Karpas-422 (cell line): ENCODE measurements at regions not wholly inside any gene's neighbourhood (a gene's known extent, or its start where the extent isn't known, plus 50 kb on each side); places are given as distances from the start of the nearest gene placed in this dataset.
A peak's percentile ranks its signal among the peaks of the same experiment; 100 is the strongest.

Experiments
- DNase-seq: peaks from one replicate; pipeline ENCODE4 v3.0.0-alpha.2; 2015
- H2AFZ ChIP-seq: fragments of 200-600 bp; sonication (generic); 2 replicates; pipeline ENCODE4 v1.6.1; 2014; ENCODE audit warnings: antibody characterized with exemption, low read length, mixed read lengths
- H3K27ac ChIP-seq: fragments of 200-600 bp; sonication (generic); 2 replicates; pipeline ENCODE4 v1.5.1; 2014; ENCODE audit warnings: mild to moderate bottlenecking, low read length, moderate library complexity
- H3K27me3 ChIP-seq: fragments of 200-600 bp; sonication (generic); 2 replicates; pipeline ENCODE4 v1.6.1; 2014; ENCODE audit warnings: low read length, mixed read lengths
- H3K36me3 ChIP-seq: fragments of 200-600 bp; sonication (generic); 2 replicates; pipeline ENCODE4 v1.6.1; 2014; ENCODE audit warnings: low read length, mixed read lengths; ENCODE audit not compliant: insufficient read depth
- H3K4me1 ChIP-seq: fragments of 200-600 bp; sonication (generic); 2 replicates; pipeline ENCODE4 v1.6.1; 2014; ENCODE audit warnings: mild to moderate bottlenecking, low read length, mixed read lengths
- H3K4me2 ChIP-seq: fragments of 200-600 bp; sonication (generic); 2 replicates; pipeline ENCODE4 v1.6.1; 2014; ENCODE audit warnings: low read length, low read depth, mild to moderate bottlenecking; ENCODE audit not compliant: poor library complexity, severe bottlenecking
- H3K4me3 ChIP-seq: fragments of 200-600 bp; sonication (generic); 2 replicates; pipeline ENCODE4 v1.5.1; 2014; ENCODE audit warnings: mild to moderate bottlenecking, antibody characterized with exemption, low read length, mixed read lengths
- H3K79me2 ChIP-seq: fragments of 200-600 bp; sonication (generic); 2 replicates; pipeline ENCODE4 v1.6.1; 2014; ENCODE audit warnings: mild to moderate bottlenecking, low read length, mixed read lengths
- H3K9ac ChIP-seq: fragments of 200-600 bp; sonication (generic); 2 replicates; pipeline ENCODE4 v1.6.0; 2014; ENCODE audit warnings: low read length
- H3K9me2 ChIP-seq: fragments of 200-600 bp; sonication (generic), shearing (Covaris generic); replicated peaks from 2 replicates; pipeline ENCODE4 v1.6.0; 2014; ENCODE audit warnings: mild to moderate bottlenecking, low read length, moderate library complexity; ENCODE audit not compliant: insufficient read depth
- H3K9me3 ChIP-seq: fragments of 300-700, 200-600 bp; sonication (generic); 2 replicates; pipeline ENCODE4 v1.6.1; 2014; ENCODE audit warnings: low read length, mixed read lengths
- H4K20me1 ChIP-seq: fragments of 200-600 bp; sonication (generic); 2 replicates; pipeline ENCODE4 v1.6.1; 2014; ENCODE audit warnings: mild to moderate bottlenecking, antibody characterized with exemption, low read length, low read depth; ENCODE audit not compliant: insufficient read depth

GRCh38 chr1:14113271-14113670 is 413.3 kb downstream of the PRDM2 start:
- no peak overlapping the region for H3K4me3 ChIP-seq
- H3K4me1 ChIP-seq, result peaks cover 5% of the 10 kb centered on the region
- no peak overlapping the region for H3K9ac ChIP-seq
- H2AFZ ChIP-seq, result no peak overlapping the region
- no peaks in the 10 kb centered on the region for H4K20me1 ChIP-seq
- H3K9me2 ChIP-seq, result no peaks in the 10 kb centered on the region
- no peaks in the 10 kb centered on the region for H3K9me3 ChIP-seq
- H3K79me2 ChIP-seq, result no peaks in the 10 kb centered on the region
- H3K27me3 ChIP-seq, result no peaks in the 10 kb centered on the region
- H3K4me2 ChIP-seq, result no peak overlapping the region
- no peaks in the 10 kb centered on the region for H3K36me3 ChIP-seq
- H3K27ac ChIP-seq, result no peak overlapping the region
- no peak for DNase-seq

- DNase-seq, result peak; percentile 89
- H3K9me3 ChIP-seq, result no peaks in the 10 kb centered on the region
- H3K9me2 ChIP-seq, result no peaks in the 10 kb centered on the region
- H4K20me1 ChIP-seq, result no peaks in the 10 kb centered on the region
- H3K27ac ChIP-seq, result no peak overlapping the region
- H2AFZ ChIP-seq, result no peak overlapping the region
- H3K27me3 ChIP-seq, result no peaks in the 10 kb centered on the region
- H3K9ac ChIP-seq, result no peak overlapping the region
- H3K4me3 ChIP-seq, result no peak overlapping the region
- no peaks in the 10 kb centered on the region for H3K36me3 ChIP-seq
- no peak overlapping the region for H3K4me2 ChIP-seq
- peaks cover 5% of the 10 kb centered on the region for H3K4me1 ChIP-seq
- no peaks in the 10 kb centered on the region for H3K79me2 ChIP-seq
These were observed 414.0 kb downstream of the PRDM2 start for GRCh38 chr1:14113841-14114567.

GRCh38 chr1:14115976-14116375 is 416.0 kb downstream of the PRDM2 start:
- no peak for DNase-seq
- H3K79me2 ChIP-seq, result no peaks in the 10 kb centered on the region

GRCh38 chr1:14117700-14118099 is 417.7 kb downstream of the PRDM2 start:
- Histone ChIP-seq H3K27ac (no peak overlapping the region), H3K27me3 (no peaks in the 10 kb centered on the region), H3K4me2 (no peak overlapping the region), H3K9me3 (no peaks in the 10 kb centered on the region), H2AFZ (no peak overlapping the region), H4K20me1 (no peaks in the 10 kb centered on the region), H3K4me3 (no peak overlapping the region), H3K79me2 (no peaks in the 10 kb centered on the region), H3K36me3 (no peaks in the 10 kb centered on the region), H3K9ac (no peak overlapping the region), H3K9me2 (no peaks in the 10 kb centered on the region), H3K4me1 (peaks cover 5% of the 10 kb centered on the region)
- no peak for DNase-seq

More at GRCh38 chr1:14115976-14116375, 416.0 kb downstream of the PRDM2 start:
- peaks cover 5% of the 10 kb centered on the region for H3K4me1 ChIP-seq
- H3K27me3 ChIP-seq, result no peaks in the 10 kb centered on the region
- no peaks in the 10 kb centered on the region for H3K36me3 ChIP-seq
- no peak overlapping the region for H3K27ac ChIP-seq
- H3K9me3 ChIP-seq, result no peaks in the 10 kb centered on the region
- H2AFZ ChIP-seq, result no peak overlapping the region
- no peak overlapping the region for H3K9ac ChIP-seq
- no peak overlapping the region for H3K4me2 ChIP-seq
- no peaks in the 10 kb centered on the region for H4K20me1 ChIP-seq
- no peaks in the 10 kb centered on the region for H3K9me2 ChIP-seq
- H3K4me3 ChIP-seq, result no peak overlapping the region

- no peak overlapping the region for H3K4me3 ChIP-seq
- H3K36me3 ChIP-seq, result no peaks in the 10 kb centered on the region
- no peak overlapping the region for H3K27ac ChIP-seq
- no peak overlapping the region for H3K9ac ChIP-seq
- no peak overlapping the region for H3K4me2 ChIP-seq
- no peaks in the 10 kb centered on the region for H3K79me2 ChIP-seq
- no peaks in the 10 kb centered on the region for H3K9me2 ChIP-seq
- H3K4me1 ChIP-seq, result peaks cover 5% of the 10 kb centered on the region
- DNase-seq, result no peak
- no peaks in the 10 kb centered on the region for H4K20me1 ChIP-seq
- H3K27me3 ChIP-seq, result no peaks in the 10 kb centered on the region
- no peaks in the 10 kb centered on the region for H3K9me3 ChIP-seq
- H2AFZ ChIP-seq, result no peak overlapping the region
These were observed 418.9 kb downstream of the PRDM2 start for GRCh38 chr1:14118691-14119485.

GRCh38 chr1:14120895-14121294 is 420.9 kb downstream of the PRDM2 start:
- no peak overlapping the region for H3K9ac ChIP-seq

GRCh38 chr1:14128096-14128495 is 428.1 kb downstream of the PRDM2 start:
- H3K79me2 ChIP-seq, result no peaks in the 10 kb centered on the region
- H3K9me3 ChIP-seq, result no peaks in the 10 kb centered on the region
- H3K4me3 ChIP-seq, result no peak overlapping the region
- DNase-seq, result peak; percentile 36
- H3K36me3 ChIP-seq, result no peaks in the 10 kb centered on the region
- H2AFZ ChIP-seq, result no peak overlapping the region
- H3K27ac ChIP-seq, result no peak overlapping the region
- no peaks in the 10 kb centered on the region for H3K4me1 ChIP-seq
- no peaks in the 10 kb centered on the region for H3K9me2 ChIP-seq
- no peak overlapping the region for H3K4me2 ChIP-seq
- no peaks in the 10 kb centered on the region for H4K20me1 ChIP-seq
- no peak overlapping the region for H3K9ac ChIP-seq
- no peaks in the 10 kb centered on the region for H3K27me3 ChIP-seq

More at GRCh38 chr1:14120895-14121294, 420.9 kb downstream of the PRDM2 start:
- Histone ChIP-seq H4K20me1 (no peaks in the 10 kb centered on the region), H3K27ac (no peak overlapping the region), H2AFZ (no peak overlapping the region), H3K27me3 (no peaks in the 10 kb centered on the region), H3K9me3 (no peaks in the 10 kb centered on the region), H3K4me1 (no peaks in the 10 kb centered on the region), H3K79me2 (no peaks in the 10 kb centered on the region), H3K4me3 (no peak overlapping the region), H3K4me2 (no peak overlapping the region), H3K9me2 (no peaks in the 10 kb centered on the region), H3K36me3 (no peaks in the 10 kb centered on the region)
- no peak for DNase-seq

GRCh38 chr1:14129009-14129408 is 429.0 kb downstream of the PRDM2 start:
- H3K79me2 ChIP-seq, result no peaks in the 10 kb centered on the region
- H3K9ac ChIP-seq, result no peak overlapping the region
- H3K27ac ChIP-seq, result no peak overlapping the region
- no peaks in the 10 kb centered on the region for H3K9me2 ChIP-seq
- H3K4me1 ChIP-seq, result no peaks in the 10 kb centered on the region
- H3K27me3 ChIP-seq, result no peaks in the 10 kb centered on the region
- no peaks in the 10 kb centered on the region for H3K9me3 ChIP-seq
- peak; percentile 29 for DNase-seq
- H3K36me3 ChIP-seq, result no peaks in the 10 kb centered on the region
- no peak overlapping the region for H3K4me3 ChIP-seq
- H4K20me1 ChIP-seq, result no peaks in the 10 kb centered on the region
- H3K4me2 ChIP-seq, result no peak overlapping the region
- no peak overlapping the region for H2AFZ ChIP-seq
